CD8-positive, alpha-beta memory T cell (primary cell): ENCODE measurements at regions not wholly inside any gene's neighbourhood (a gene's known extent, or its start where the extent isn't known, plus 50 kb on each side); places are given as distances from the start of the nearest gene placed in this dataset.

Source experiments
- CTCF ChIA-PET: fragments of 350-600 bp; sonication (Branson Sonifier 250); formaldehyde crosslinking; loops from one replicate; lab custom pipeline; 2021; ENCODE audit warnings: antibody characterized with exemption; lab: Charles Lee
- POLR2A ChIA-PET: fragments of 350-600 bp; sonication (Branson Sonifier 250); formaldehyde crosslinking; loops from one replicate; lab custom pipeline; 2021; ENCODE audit warnings: antibody characterized with exemption; lab: Charles Lee
- DNase-seq, 5 donors: peaks; one replicate each; pipeline versions ENCODE4 v3.0.0 to v3.0.0-alpha.2; 2020 to 2022; ENCODE audit warnings: mixed read lengths in 1 of 5
- H3K27ac ChIP-seq: one replicate; pipeline ENCODE4 v1.7.0; 2013; ENCODE audit warnings: low read depth, mild to moderate bottlenecking, low read length, moderate library complexity
- H3K27me3 ChIP-seq: 2 replicates; pipeline ENCODE4 v1.7.0; 2013; ENCODE audit warnings: low read length, mild to moderate bottlenecking; ENCODE audit not compliant: insufficient read depth, poor library complexity, severe bottlenecking
- H3K36me3 ChIP-seq: 2 replicates; pipeline ENCODE4 v1.7.0; 2013; ENCODE audit warnings: mild to moderate bottlenecking, low read length, moderate library complexity; ENCODE audit not compliant: insufficient read depth
- H3K4me1 ChIP-seq: 2 replicates; pipeline ENCODE4 v1.7.0; 2013; ENCODE audit warnings: mild to moderate bottlenecking, low read length, moderate library complexity; ENCODE audit not compliant: insufficient read depth
- H3K4me3 ChIP-seq: 2 replicates; pipeline ENCODE4 v1.7.0; 2013; ENCODE audit warnings: mild to moderate bottlenecking, low read length
- H3K9me3 ChIP-seq: 2 replicates; pipeline ENCODE4 v1.7.0; 2013; ENCODE audit warnings: mild to moderate bottlenecking, low read length
- H3K27ac Mint-ChIP-seq, 8 donors: one replicate each; pipeline ENCODE4 v1.8.0; 2020 to 2021; ENCODE audit warnings: mixed read lengths in 8 of 8, mild to moderate bottlenecking in 6 of 8, inconsistent platforms in 3 of 8, moderate library complexity in 3 of 8
- H3K27me3 Mint-ChIP-seq, 2 donors: one replicate each; pipeline ENCODE4 v1.8.0; 2020 to 2021; ENCODE audit warnings: mixed read lengths in 2 of 2, mild to moderate bottlenecking in 1 of 2, moderate library complexity in 1 of 2
- H3K36me3 Mint-ChIP-seq, 3 donors: one replicate each; pipeline ENCODE4 v1.8.0; 2020 to 2021; ENCODE audit warnings: mixed read lengths in 3 of 3, inconsistent platforms in 1 of 3, mild to moderate bottlenecking in 1 of 3
- H3K4me1 Mint-ChIP-seq, 3 donors: one replicate each; pipeline ENCODE4 v1.8.0; 2020 to 2021; ENCODE audit warnings: mixed read lengths in 3 of 3, inconsistent platforms in 1 of 3, mild to moderate bottlenecking in 1 of 3
- H3K4me3 Mint-ChIP-seq, 7 donors: one replicate each; pipeline ENCODE4 v1.8.0; 2020 to 2021; ENCODE audit warnings: mixed read lengths in 7 of 7, mild to moderate bottlenecking in 6 of 7, moderate library complexity in 4 of 7, inconsistent platforms in 2 of 7
- H3K9me3 Mint-ChIP-seq, 5 donors: one replicate each; pipeline ENCODE4 v1.8.0; 2020 to 2022; ENCODE audit warnings: mixed read lengths in 5 of 5, mild to moderate bottlenecking in 3 of 5, moderate library complexity in 2 of 5, inconsistent platforms in 1 of 5

- Histone ChIP-seq H3K27me3 (no peaks in the 10 kb centered on the region), H3K4me3 (no peak overlapping the region), H3K4me1 (no peaks in the 10 kb centered on the region), H3K9me3 (no peaks in the 10 kb centered on the region), H3K27ac (no peak overlapping the region), H3K36me3 (no peaks in the 10 kb centered on the region)
- DNase-seq: no peak
- Mint-ChIP-seq H3K9me3 (peaks cover 0 to 4% (median 0%) of the 10 kb centered on the region in 5 donors), H3K4me3 (no peak overlapping the region), H3K27ac (no peak overlapping the region), H3K4me1 (no peaks in the 10 kb centered on the region), H3K27me3 (peaks cover 6 to 21% of the 10 kb centered on the region in 2 donors), H3K36me3 (no peaks in the 10 kb centered on the region)
- CTCF ChIA-PET: no interaction called here
- POLR2A ChIA-PET: no interaction called here
Measured at GRCh38 chr13:28559636-28560259, 64.8 kb upstream of the FLT1 start.

GRCh38 chr13:28558567-28558966 lies 63.6 kb upstream of the FLT1 start:
- CTCF ChIA-PET: no interaction called here
- no peak overlapping the region for H3K27ac ChIP-seq
- H3K4me3 Mint-ChIP-seq: no peak overlapping the region
- peaks cover 6 to 18% of the 10 kb centered on the region in 2 donors for H3K27me3 Mint-ChIP-seq
- no peaks in the 10 kb centered on the region for H3K4me1 Mint-ChIP-seq
- H3K36me3 ChIP-seq: no peaks in the 10 kb centered on the region
- H3K36me3 Mint-ChIP-seq: no peaks in the 10 kb centered on the region
- POLR2A ChIA-PET: no interaction called here
- no peak for DNase-seq
- peaks cover 0 to 4% (median 0%) of the 10 kb centered on the region in 5 donors for H3K9me3 Mint-ChIP-seq
- H3K27me3 ChIP-seq: no peaks in the 10 kb centered on the region
- H3K4me1 ChIP-seq: no peaks in the 10 kb centered on the region
- H3K4me3 ChIP-seq: no peak overlapping the region
- H3K27ac Mint-ChIP-seq: no peak overlapping the region
- no peaks in the 10 kb centered on the region for H3K9me3 ChIP-seq

- Mint-ChIP-seq H3K36me3 (no peaks in the 10 kb centered on the region), H3K4me3 (no peak overlapping the region), H3K9me3 (peaks cover 0 to 2% (median 0%) of the 10 kb centered on the region in 5 donors), H3K4me1 (no peaks in the 10 kb centered on the region), H3K27ac (no peak overlapping the region), H3K27me3 (peaks cover 4 to 15% of the 10 kb centered on the region in 2 donors)
- Histone ChIP-seq H3K27ac (no peak overlapping the region), H3K4me1 (no peaks in the 10 kb centered on the region), H3K9me3 (no peaks in the 10 kb centered on the region), H3K27me3 (no peaks in the 10 kb centered on the region), H3K4me3 (no peak overlapping the region), H3K36me3 (no peaks in the 10 kb centered on the region)
- DNase-seq: no peak
- ChIA-PET CTCF (no interaction called here), POLR2A (no interaction called here)
Measured at GRCh38 chr13:28557725-28558520, 63.0 kb upstream of the FLT1 start.

- Histone ChIP-seq H3K36me3 (no peaks in the 10 kb centered on the region), H3K9me3 (no peaks in the 10 kb centered on the region), H3K4me3 (no peak overlapping the region), H3K27ac (no peak overlapping the region), H3K4me1 (no peaks in the 10 kb centered on the region), H3K27me3 (no peaks in the 10 kb centered on the region)
- Mint-ChIP-seq H3K4me1 (no peaks in the 10 kb centered on the region), H3K27ac (no peak overlapping the region), H3K4me3 (no peak overlapping the region), H3K27me3 (peaks cover 4 to 11% of the 10 kb centered on the region in 2 donors), H3K36me3 (no peaks in the 10 kb centered on the region), H3K9me3 (no peaks in the 10 kb centered on the region)
- ChIA-PET CTCF (no interaction called here), POLR2A (no interaction called here)
- DNase-seq: no peak
Measured at GRCh38 chr13:28555096-28555495, 60.2 kb upstream of the FLT1 start.

GRCh38 chr13:28553971-28554370 lies 59.0 kb upstream of the FLT1 start:
- Mint-ChIP-seq H3K4me3 (no peak overlapping the region), H3K9me3 (no peaks in the 10 kb centered on the region), H3K27me3 (peaks cover 4 to 10% of the 10 kb centered on the region in 2 donors), H3K4me1 (no peaks in the 10 kb centered on the region), H3K36me3 (no peaks in the 10 kb centered on the region), H3K27ac (no peak overlapping the region)
- ChIA-PET CTCF (no interaction called here), POLR2A (no interaction called here)
- no peak overlapping the region for H3K27ac ChIP-seq
- no peaks in the 10 kb centered on the region for H3K9me3 ChIP-seq
- H3K27me3 ChIP-seq: no peaks in the 10 kb centered on the region
- no peaks in the 10 kb centered on the region for H3K36me3 ChIP-seq
- DNase-seq: no peak
- H3K4me3 ChIP-seq: no peak overlapping the region
- H3K4me1 ChIP-seq: no peaks in the 10 kb centered on the region

GRCh38 chr13:28552288-28552687 lies 57.4 kb upstream of the FLT1 start:
- Histone ChIP-seq H3K4me1 (no peaks in the 10 kb centered on the region), H3K36me3 (no peaks in the 10 kb centered on the region), H3K4me3 (no peak overlapping the region), H3K27ac (no peak overlapping the region), H3K27me3 (no peaks in the 10 kb centered on the region), H3K9me3 (no peaks in the 10 kb centered on the region)
- DNase-seq: no peak
- Mint-ChIP-seq H3K27me3 (peaks cover 9 to 16% of the 10 kb centered on the region in 2 donors), H3K4me3 (no peak overlapping the region), H3K36me3 (peaks cover 0 to 4% (median 0%) of the 10 kb centered on the region in 3 donors), H3K27ac (no peak overlapping the region), H3K9me3 (no peaks in the 10 kb centered on the region), H3K4me1 (no peaks in the 10 kb centered on the region)
- CTCF ChIA-PET: no interaction called here
- POLR2A ChIA-PET: no interaction called here

GRCh38 chr13:28551498-28551895 lies 56.6 kb upstream of the FLT1 start:
- Mint-ChIP-seq H3K27me3 (peaks cover 9 to 17% of the 10 kb centered on the region in 2 donors), H3K9me3 (no peaks in the 10 kb centered on the region), H3K4me3 (no peak overlapping the region), H3K27ac (no peak overlapping the region), H3K4me1 (no peaks in the 10 kb centered on the region), H3K36me3 (peaks cover 0 to 4% (median 0%) of the 10 kb centered on the region in 3 donors)
- no peaks in the 10 kb centered on the region for H3K9me3 ChIP-seq
- POLR2A ChIA-PET: no interaction called here
- no peaks in the 10 kb centered on the region for H3K27me3 ChIP-seq
- H3K4me1 ChIP-seq: no peaks in the 10 kb centered on the region
- no peaks in the 10 kb centered on the region for H3K36me3 ChIP-seq
- H3K4me3 ChIP-seq: no peak overlapping the region
- no peak overlapping the region for H3K27ac ChIP-seq
- CTCF ChIA-PET: no interaction called here
- DNase-seq: no peak

- Histone ChIP-seq H3K27me3 (no peaks in the 10 kb centered on the region), H3K9me3 (no peaks in the 10 kb centered on the region), H3K4me3 (no peak overlapping the region), H3K27ac (no peak overlapping the region), H3K36me3 (no peaks in the 10 kb centered on the region), H3K4me1 (no peaks in the 10 kb centered on the region)
- H3K4me1 Mint-ChIP-seq: no peaks in the 10 kb centered on the region
- CTCF ChIA-PET: no interaction called here
- H3K36me3 Mint-ChIP-seq: peaks cover 0 to 4% (median 0%) of the 10 kb centered on the region in 3 donors
- H3K4me3 Mint-ChIP-seq: no peak overlapping the region
- POLR2A ChIA-PET: no interaction called here
- DNase-seq: no peak
- peaks cover 11 to 19% of the 10 kb centered on the region in 2 donors for H3K27me3 Mint-ChIP-seq
- no peaks in the 10 kb centered on the region for H3K9me3 Mint-ChIP-seq
- no peak overlapping the region for H3K27ac Mint-ChIP-seq
Measured at GRCh38 chr13:28550721-28551497, 56.0 kb upstream of the FLT1 start.
